CD4-positive, alpha-beta T cell treated with Interleukin-6 at 100 ng/mL for 8 hours (primary cell): ENCODE measurements at regions not wholly inside any gene's neighbourhood (a gene's known extent, or its start where the extent isn't known, plus 50 kb on each side); places are given as distances from the start of the nearest gene placed in this dataset.
"Not testable (repeated sequence)": the region's sequence is repeated elsewhere in the genome, so short reads cannot be mapped to it uniquely, and the experiment has no call there.

Experiments
- DNase-seq: peaks from one replicate; pipeline ENCODE4 v3.0.0-alpha.2; 2020; ENCODE audit warnings: mixed read lengths, low spot score

DNA sequence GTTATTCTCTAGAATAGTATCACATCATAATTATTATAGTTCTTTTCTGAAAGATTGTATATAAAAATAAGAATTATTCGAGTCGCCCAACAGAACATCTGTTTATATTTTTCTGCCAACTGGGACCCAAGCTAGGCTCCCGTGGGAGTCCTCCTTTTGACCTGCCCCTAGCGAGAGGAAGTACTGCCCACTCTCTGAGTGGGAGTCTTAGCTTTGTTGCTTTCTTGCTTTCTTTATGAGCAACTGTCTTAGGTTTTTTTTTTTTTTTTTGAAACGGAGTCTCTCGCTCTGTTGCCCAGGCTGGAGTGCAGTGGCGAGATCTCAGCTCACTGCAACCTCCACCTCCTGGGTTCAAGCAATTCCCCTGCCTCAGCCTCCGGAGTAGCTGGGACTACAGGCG lies 202.0 kb upstream of the ZNF184 start:
- no peak for DNase-seq

- no peak for DNase-seq
Measured at GRCh38 chr6:27672113-27672799, 199.4 kb upstream of the ZNF184 start.

DNA sequence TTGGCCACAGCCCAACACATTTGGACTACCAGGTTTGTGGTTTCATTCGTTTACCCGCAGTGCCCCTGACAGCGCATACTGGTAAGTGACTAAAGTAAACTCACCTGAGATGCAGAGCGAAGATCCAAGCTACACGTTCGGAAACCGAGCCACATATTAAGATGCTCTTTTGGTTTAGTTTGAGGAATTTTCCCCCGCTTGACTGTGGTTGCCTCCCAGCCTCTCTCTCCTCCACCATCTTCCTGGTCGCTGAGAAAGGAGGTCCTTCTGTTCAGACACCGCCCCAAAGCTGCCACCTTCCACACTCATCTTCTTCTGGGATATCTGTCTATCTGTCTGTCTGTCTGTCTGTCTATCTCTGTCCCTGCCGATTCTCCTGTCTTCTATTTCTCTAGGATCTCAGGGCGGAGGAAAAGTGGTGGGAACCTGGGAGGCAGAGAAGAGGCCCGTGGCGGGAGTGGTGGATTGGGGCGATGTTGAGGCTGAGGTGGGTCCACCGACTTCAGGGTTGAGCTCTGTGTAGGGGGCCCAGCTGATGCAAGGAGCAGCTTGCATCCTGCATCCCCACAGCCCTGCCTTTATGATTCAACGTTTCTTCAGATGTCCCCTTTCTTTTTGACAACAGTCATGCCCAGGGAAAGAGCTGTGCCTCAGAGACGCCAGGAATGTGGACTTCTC lies 196.9 kb upstream of the ZNF184 start:
- DNase-seq: no peak

DNA sequence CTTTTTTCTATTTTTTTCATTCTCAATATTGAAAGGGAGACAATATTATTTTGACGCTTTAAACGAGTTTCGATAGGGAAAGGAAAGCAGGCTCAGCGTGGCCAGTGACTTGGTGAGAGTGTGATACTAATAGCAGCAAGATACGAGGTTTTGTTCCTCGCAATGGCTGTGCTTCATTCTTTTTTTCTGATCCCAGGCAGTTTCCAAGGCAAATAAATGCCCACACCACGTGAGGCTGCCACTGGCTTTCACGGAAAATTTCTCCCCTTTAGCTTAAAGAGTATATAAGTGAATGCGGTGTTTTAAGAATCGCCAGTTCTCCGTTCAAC lies 196.4 kb upstream of the ZNF184 start:
- DNase-seq: no peak

DNA sequence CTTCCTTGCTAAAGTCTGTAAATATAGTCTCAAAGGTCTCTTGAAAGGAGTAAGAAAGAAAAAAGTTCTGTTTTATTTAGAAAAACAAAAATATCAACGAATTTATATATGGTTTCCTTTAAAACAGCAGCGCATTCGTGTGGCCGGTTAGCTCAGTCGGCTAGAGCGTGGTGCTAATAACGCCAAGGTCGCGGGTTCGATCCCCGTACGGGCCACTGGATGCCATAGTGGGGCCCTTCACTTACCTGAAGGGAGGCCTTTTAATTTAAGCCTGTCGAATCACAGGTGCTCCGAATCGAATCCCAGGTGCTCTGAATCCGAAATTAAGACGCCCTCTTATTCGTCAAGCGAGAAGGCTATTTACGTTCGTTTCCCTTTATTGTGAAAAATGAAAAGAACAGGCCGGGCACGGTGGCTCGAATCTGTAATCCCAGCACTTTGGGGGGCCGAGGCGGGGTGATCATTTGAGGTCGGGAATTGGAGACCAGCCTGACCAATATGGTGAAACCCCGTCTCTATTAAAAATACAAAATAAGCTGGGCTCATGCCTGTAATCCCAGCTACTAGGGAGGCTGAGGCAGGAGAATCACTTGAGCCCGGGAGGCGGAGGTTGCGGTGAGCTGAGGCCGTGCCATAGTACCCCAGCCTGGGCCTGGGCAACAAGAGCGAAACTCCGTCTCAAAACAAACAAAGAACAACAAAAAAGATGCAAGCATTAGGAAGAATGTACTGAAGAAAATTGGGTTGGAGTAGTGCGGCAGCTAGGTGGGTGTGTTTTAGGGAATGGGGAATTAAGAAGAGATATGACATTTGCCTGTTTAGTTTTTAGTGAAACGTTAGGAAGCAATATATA lies 195.8 kb upstream of the ZNF184 start:
- no peak for DNase-seq

DNA sequence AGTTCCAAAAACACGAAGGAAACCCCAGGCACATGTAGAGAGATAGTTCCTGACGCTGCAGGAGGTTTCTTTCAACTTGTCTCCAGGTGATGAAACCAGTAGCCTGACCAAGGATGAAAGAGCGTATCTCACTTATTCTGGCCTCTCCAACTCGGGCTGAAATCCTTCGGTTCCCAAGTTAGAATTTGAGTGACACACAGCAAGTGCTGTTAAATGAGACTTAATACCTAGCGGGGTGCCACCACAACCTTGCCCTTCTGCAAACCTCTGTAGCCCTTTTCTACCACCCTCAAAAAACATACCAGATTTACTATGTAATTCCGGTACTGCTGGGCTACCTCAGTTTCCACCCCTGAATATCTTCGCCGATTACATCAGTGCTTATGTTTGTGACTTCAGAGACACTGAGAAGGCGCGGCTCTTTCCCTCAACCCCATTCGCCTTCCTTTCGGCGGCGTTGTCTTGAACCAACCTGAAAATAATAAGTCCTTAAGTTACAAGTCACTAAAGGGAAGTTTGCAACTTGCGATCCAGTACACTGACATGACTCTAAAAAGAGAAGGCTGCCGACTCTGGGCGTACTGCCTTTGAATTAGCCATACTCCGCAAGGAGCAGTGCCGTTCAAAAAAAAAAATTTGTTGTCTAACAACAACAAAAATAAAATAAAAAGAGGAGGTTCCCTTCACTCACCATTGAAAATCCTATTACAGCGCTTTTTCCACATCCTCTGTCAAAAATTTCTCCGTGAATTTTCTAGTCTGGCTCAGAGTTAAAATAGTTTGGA lies 194.9 kb upstream of the ZNF184 start:
- no peak for DNase-seq

- no peak for DNase-seq
Measured at GRCh38 chr6:27667016-27667656, 194.2 kb upstream of the ZNF184 start.

DNA sequence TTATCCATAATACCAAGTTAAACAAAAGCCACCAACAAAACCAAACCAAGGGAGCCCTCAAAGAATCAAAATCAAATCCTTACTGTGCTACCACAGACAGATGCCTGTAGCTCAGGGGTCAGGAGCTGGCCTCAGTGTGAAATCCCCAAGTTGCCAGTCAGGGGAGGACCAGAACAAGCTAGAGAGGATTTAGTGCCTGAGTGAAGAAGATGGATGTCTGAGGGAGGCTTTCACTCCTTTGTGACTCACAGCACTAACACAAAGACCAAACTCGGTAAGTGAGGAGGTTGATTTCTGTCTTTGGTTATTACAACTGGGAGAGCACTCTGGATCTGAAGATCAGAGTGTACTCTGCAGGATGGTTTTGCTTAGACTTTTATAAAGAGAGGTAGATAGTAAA lies 189.9 kb upstream of the ZNF184 start:
- DNase-seq: no peak

DNA sequence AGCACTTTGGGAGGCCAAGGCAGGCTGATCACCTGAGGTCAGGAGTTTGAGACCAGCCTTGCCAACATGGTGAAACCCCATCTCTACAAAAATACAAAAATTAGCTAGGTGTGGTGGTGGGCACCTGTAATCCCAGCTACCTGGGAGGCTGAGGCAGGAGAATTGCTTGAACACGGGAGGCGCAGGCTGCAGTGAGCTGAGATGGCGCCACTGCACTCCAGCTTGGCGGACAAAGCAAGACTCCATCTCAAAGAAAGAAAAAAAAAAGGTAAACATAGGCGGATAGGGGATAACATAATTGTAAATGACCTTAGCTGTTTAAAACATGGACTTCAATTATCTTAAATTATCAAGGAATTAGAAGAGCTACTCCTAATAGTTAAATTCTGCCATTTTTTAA lies 189.3 kb upstream of the ZNF184 start:
- DNase-seq: not testable (repeated sequence)

DNA sequence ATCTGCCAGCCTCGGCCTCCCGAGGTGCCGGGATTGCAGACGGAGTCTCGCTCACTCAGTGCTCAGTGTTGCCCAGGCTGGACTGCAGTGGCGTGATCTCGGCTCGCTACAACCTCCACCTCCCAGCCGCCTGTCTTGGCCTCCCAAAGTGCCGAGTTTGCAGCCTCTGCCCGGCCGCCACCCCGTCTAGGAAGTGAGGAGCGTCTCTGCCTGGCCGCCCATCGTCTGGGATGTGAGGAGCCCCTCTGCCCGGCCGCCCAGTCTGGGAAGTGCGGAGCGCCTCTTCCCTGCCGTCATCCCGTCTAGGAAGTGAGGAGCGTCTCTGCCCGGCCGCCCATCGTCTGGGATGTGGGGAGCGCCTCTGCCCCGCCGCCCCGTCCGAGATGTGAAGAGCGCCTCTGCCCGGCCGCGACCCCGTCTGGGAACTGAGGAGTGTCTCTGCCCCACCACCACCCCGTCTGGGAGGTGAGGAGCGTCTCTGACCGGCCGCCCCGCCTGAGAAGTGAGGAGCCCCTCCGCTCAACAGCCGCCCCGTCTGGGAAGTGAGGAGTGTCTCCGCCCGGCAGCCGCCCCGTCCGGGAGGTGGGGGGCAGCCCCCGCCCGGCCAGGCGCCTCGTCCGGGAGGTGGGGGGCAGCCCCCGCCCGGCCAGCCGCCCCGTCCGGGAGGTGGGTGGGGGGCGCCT lies 180.4 kb upstream of the ZNF184 start:
- DNase-seq: not testable (repeated sequence)

GRCh38 chr6:27651371-27651732 lies 178.4 kb upstream of the ZNF184 start:
- no peak for DNase-seq

DNA sequence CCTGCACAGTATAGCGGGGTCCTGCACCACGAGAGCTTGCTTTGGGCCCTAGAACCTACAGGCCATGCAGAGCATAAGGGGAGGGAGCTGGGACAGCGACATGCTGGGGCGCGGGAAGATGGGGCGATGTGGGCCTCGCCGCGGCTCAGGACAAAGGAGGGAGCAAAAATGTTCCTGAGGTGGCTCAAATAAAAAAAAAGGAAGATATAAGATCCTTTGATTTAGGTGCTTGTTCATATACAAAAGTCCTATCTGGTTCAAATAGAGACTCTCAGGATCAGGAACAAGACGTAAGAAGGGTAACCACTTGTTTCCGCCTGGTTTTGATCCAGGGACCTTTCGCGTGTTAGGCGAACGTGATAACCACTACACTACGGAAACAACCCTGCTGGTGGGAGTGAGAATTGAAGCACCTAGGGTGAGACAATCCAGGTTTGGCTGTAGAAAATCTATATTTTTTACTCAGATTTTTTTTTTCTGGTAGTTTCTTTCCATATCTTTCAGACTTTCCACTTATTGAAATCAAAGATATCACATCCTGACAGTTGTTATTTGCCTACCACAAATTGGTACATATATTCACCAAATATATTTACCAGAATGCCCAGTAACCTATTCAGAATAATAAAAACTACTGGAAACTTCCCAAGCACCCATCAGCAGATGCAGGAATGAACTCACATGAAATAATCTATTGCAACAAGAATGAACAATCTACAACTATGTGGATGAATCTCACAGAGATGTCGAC lies 177.9 kb upstream of the ZNF184 start:
- DNase-seq: no peak

- no peak for DNase-seq
Measured at GRCh38 chr6:27644528-27644927, 171.6 kb upstream of the ZNF184 start.

DNA sequence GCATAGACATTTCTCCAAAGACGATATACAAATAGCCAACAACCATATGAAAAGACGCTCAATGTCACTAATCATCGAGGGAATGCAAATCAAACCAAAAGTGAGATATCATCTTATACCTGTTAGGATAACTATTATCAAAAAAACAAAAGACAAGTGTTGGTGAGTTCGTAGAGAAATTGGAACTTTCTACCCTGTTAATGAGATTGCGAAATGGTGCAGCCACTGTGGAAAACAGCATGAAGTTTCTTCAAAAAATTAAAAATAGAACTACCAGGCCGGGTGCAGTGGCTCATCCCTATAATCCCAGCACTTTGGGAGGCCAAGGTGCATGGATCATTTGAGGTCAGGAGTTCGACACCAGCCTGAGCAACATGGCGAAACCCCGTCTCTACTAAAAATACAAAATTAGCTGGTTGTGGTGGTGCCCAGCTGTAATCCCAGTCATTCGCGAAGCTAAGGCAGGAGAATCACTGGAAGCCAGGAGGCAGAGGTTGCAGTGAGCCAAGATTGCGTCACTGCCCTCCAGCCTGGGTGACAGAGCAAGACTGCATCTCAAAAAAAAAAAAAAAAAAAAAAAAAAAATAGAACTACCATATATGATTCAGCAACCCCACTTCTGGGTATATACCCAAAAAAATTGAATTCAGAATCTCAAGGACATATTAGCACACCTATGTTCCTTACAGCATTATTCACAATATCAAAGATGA lies 170.0 kb upstream of the ZNF184 start:
- DNase-seq: no peak

DNA sequence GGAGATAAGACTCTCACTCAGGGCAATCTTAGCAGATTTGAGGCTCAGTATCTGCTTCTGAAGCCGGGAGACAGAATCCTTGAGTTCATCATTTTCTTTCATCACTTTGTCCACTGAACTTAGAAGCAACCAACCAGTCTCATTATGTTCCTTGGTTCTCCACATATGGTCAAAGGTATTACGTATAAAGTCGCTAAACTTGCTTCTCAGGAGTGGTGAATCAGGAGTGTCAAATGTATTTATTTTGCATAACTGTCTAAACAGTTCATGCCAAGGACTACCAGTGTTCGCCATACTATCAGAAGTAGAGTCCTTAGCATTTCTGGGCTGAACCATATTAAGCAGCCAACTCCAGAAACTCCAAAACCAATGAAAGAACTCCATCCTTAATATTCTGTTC lies 163.0 kb upstream of the ZNF184 start:
- DNase-seq: not testable (repeated sequence)

GRCh38 chr6:27633221-27633688 lies 160.3 kb upstream of the ZNF184 start:
- DNase-seq: not testable (repeated sequence)

GRCh38 chr6:27631609-27631916 lies 158.7 kb upstream of the ZNF184 start:
- DNase-seq: no peak

DNA sequence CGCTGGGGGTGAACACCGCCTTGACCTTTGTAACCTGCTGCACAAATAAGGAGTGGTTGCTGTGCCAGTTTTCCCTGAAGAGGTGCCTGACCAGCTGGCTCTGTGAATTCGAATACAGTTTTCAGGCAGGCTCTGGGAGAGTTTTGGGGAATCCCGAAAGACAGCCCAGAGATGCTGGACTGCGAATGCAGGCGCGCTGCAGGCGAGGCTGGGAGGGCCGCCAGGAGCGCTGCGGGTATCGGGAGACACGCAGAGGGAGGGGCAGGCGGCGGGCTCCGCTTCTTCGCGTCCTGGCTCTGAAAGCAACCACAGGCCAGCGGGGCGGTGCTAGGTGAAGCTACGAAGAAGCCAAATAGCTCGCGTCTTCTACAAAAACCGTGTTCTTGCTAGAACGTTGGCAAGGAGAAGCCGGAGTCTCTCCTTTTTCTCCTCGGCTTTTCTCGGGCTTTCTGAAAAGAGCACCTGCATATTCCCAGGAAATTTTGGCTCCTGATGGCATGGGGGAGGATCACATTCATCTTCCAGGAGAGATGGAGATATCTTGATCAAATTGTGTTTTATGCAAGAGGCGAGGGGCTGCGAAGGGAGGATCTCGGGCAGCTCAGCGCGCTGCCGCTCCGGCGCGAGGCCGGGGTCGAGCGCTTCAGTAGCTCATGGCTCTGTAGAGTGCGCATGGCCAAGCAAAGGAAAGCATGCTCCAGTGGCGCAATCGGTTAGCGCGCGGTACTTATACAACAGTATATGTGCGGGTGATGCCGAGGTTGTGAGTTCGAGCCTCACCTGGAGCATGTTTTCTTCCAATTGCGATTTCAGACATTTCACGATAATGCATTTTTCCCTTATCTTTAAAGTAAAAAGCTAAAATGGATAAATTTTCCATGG lies 158.1 kb upstream of the ZNF184 start:
- no peak for DNase-seq

- no peak for DNase-seq
Measured at GRCh38 chr6:27624694-27625262, 151.9 kb upstream of the ZNF184 start.
